IMR-90 (cell line): ENCODE measurements at regions not wholly inside any gene's neighbourhood (a gene's known extent, or its start where the extent isn't known, plus 50 kb on each side); places are given as distances from the start of the nearest gene placed in this dataset.
"Not testable (repeated sequence)": the region's sequence is repeated elsewhere in the genome, so short reads cannot be mapped to it uniquely, and the experiment has no call there.

Source experiments
- CHD1 ChIP-seq: IDR thresholded peaks from 2 replicates; pipeline ENCODE4 v1.6.1; 2012; ENCODE audit warnings: low read depth, low read length, improper control_type of control experiment
- CTCF ChIP-seq: conservative IDR thresholded peaks from 2 replicates; pipeline ENCODE4 v1.5.1; 2012; ENCODE audit warnings: mild to moderate bottlenecking, low read depth, low read length, improper control_type of control experiment
- POLR2A ChIP-seq: IDR thresholded peaks from 2 replicates; pipeline ENCODE4 v1.6.1; 2012; ENCODE audit warnings: mild to moderate bottlenecking, low read depth, low read length
- RFX5 ChIP-seq: IDR thresholded peaks from 2 replicates; pipeline ENCODE4 v1.8.0; 2012; ENCODE audit warnings: low read depth, mild to moderate bottlenecking, low read length, moderate library complexity

- TF ChIP-seq CTCF, RFX5, POLR2A, CHD1: not testable (repeated sequence)
These were observed 51.4 kb upstream of the NIPA1 start for GRCh38 chr15:22735067-22735466.
